ENCODE measurements at regions not wholly inside any gene's neighbourhood (a gene's known extent, or its start where the extent isn't known, plus 50 kb on each side); places are given as distances from the start of the nearest gene placed in this dataset.

DNA sequence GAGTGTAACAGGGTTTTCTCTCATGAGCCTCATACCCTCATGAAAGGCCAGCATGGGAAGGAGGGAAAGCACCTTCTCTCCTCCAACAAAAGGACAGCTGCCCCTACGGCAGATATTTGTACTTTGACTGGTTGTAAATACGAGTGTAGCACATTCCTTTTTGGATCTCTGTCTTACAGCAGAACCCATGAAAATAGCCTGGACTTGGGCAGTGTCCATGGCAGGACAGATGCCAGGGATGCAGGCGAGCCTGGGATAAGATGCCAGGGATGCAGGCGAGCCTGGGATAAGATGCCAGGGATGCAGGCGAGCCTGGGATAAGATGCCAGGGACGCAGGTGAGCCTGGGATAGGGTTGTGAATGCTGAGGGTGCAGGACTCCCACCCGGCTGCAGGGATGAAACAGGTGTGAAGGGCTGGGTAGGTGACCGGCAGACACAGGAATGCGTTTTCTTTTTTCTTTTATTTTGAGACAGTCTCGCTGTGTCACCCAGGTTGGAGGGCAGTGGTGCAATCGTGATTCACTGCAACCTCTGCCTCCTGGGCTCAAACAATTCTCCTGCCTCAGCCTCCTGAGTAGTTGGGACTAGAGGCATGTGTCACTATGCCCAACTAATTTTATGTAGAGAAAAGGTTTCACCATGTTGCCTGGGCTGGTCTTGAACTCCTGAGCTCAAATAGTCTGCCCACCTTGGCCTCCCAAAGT, 120.0 kb downstream of the BEGAIN start:
- no peak for DNase-seq (ENCODE audit: low spot score)

DNA sequence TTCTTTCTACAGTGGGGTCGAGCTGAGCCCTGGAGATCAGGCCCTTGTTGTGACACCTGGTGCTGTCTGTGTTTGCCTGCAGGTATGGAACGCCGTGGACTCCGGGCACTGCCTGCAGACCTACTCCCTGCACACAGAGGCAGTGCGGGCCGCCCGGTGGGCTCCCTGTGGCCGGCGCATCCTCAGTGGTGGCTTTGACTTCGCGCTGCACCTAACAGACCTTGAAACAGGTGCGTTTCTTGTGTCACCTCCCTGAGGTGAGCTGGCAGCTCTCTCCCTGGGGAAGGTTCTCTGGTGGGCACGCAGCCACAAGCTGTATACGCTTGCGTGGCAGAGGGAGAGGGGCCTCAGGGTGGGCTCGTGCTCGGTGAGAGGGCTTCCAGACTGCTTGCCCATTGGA, 119.3 kb downstream of the BEGAIN start:
- no peak for DNase-seq (ENCODE audit: low spot score)

DNA sequence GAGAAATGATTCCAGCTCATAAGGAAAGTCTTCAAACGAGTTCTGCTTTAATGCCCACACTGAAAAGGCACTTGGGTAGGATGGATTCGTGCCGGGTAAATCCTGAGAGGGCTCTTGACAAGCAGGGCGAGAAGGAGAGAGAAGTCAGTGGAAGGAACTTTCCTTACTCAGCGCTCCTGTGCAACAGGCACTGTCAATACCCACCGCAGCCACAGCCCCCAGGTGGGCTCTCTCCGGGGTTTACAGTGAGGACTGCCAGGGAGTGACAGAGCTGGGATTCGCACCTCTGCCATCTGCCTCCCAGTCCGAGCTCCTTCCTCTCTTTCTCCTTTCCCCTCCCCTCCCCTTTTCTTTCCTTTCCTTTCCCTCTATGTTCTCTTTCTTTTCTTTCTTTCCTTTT, 118.7 kb downstream of the BEGAIN start:
- DNase-seq (ENCODE audit: low spot score), result no peak

DNA sequence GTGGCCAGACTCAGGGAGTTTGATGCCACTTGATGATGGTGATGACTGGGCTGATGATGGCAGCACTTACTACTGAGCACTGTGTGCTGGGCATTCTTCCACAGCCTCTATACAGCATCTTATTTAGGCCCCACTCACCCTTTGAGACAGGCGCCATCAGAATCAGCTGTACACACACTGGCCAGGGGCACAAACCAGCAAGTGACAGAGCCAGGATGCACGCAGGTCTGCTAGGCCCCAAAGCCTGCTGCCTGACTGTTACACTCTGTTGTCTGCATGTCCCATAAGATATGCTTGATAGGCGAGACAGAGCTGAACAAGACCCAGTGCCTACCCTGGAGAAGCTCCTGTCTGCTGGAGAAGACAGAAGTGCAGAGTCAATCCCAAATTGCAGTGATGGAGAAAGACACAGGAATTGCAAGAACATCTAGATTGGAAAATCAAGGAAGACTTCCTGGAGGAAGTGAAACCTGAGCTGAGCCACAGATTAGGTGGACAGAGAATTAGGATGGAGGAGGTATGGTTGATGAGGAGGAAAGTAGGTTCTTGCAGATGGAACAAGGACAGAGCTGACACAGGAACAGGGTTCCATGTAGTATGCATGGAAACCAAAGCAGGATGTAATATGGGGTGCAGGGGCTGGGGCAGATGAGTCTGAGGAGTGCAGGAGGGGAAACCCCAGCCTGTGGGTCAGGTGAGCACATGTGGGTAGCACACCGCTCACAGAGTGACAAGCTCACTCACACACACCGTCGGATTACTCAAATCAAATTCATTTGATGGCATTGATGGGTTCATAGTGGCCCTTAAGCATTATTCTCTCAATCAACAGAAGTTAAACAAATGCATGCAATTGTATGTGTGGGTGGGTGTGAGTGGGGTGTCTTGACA, 117.3 kb downstream of the BEGAIN start:
- no peak for DNase-seq (ENCODE audit: low spot score)

DNA sequence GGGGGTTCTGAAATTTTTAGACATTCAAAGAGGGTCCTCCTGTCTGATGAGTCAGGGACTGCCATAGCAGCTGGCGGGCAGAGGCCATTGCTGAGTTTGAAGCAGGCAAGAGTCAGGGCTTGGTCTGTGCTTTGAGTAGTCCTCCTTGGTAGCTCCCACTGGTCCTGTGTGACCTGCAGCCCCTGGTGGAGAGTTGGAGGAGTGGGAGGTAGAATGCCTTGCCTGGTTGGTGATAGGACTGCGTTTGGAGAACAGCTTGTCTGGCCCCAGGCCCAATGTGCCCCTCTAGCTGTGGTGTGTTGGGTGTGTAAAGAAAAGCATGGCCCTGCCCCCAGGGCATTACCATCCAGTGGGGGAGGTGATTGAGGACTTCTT, 116.7 kb downstream of the BEGAIN start:
- DNase-seq (ENCODE audit: low spot score), result no peak

DNA sequence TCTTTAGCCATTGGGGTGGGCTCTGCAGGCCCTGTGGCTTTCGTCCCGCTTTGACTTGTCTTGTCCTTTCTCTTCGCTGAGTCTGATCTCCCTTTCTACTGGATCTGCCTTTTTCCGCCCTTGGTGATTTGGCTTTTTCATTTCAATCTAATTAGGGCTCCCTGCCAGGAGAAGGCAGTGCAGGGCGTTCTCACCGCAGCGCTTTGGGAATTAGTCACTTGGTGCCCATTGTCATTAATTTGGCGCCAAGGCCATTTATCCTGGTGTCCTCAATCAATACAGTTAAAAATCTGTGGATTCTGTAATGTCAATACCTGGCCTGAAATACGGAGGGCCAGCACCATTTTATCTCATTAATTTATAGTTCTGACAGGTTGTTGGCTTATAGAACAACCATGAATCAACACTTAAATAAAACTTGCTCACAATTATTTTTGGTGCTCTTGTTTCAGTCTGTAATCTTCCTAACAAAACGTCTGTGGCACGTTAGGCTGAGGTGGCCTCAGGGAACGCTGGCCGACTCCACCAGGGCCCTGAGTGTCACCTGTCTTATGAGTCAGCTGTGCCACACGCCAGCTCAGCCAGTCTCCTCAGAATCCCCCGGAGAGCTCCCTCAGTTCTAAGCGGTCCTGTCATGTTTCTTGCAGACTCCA, 115.7 kb downstream of the BEGAIN start:
- no peak for DNase-seq (ENCODE audit: low spot score)

DNA sequence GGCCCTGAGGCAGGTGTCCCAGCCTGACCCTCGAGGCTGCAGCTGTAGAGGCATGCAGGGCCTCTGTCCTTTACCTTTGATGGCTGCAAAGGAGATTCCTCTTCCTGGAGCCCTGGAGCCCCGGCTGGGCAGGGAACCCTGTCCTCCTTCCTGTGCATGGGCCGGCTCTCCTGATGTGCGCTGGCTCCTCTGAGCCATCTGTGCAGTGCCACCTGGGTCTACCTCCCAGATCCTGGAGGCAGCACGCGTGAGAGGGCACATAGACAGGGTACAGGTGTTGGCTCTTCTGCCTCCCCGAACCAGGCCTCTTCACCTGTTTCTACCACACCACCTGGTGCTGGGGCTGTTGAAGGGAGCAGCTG, 115.1 kb downstream of the BEGAIN start:
- DNase-seq (ENCODE audit: low spot score), result peak; percentile 39

DNA sequence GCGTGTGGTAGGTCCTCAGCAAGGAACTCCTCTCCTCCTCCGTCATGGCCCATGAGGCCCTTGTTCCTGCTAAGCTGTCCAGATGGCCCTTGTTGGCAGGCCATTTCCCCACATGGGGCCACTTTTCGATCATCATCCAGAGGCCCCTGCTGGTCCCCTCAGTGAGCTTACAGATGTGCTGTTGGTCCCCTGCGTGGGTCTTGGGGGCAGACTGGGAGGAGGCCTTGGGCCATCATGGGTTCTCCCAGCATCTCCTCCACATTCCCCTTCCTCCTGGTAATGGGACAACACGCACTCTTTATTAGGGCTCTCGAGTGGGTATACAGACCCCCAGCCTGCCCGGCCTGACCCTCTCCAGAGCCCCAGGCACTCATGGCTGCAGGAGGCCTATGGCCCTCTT, 114.7 kb downstream of the BEGAIN start:
- DNase-seq (ENCODE audit: low spot score), result peak; percentile 34

DNA sequence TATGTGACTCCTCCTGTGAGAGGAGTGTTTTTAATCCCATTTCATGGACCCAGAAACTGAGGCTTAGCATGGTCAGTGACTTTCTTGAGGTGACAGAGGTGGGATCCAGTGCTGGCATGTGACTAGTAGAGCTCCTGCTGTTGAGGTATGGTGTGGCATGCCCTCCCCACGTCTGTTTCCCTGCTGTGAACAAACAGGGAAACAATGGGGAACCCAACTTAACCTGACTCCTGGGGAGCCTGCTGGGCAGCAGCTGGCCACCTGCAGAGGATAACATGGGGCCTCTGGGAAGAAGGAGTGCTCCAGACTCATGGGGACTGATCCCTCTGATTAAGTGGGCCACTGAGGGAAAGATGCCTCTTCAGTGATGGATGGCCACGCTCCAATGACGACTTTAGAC, 114.0 kb downstream of the BEGAIN start:
- no peak for DNase-seq (ENCODE audit: low spot score)

DNA sequence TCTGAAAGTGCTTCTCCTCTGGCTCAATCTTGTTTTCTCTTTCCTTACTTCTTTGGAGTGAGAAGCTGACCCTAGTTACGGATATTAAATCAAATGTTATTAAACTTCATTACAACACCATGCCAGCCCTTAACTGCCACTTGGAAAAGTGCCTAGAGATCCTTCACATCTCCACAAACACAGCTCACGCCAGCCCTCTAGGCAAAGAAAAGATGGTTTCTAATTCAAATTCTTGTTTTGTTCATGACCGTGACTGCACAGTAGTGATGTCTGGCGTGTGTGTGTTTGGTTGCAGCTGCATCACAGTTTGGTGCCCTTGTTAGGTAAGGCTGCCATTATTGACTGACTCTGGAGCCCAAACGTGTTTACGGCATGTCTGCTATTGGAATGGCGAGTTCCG, 113.0 kb downstream of the BEGAIN start:
- DNase-seq (ENCODE audit: low spot score), result no peak

DNA sequence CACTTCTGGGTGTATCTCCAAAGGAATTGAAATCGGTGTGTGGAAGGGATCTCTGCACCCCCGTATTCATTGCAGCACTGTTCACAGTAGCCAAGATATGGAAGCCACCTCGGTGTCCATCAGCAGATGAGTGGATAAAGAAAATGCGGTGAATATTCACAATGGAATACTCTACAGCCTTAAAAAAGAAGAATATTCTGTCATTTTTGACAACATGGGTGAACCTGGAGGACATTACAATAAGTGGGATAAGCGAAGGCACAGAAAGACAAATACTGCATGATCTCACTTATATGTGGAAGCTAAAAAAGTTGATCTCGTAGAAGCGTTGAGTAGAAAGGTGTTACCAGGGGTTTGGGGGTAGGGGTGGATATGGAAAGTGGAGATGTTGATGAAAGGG, 111.9 kb downstream of the BEGAIN start:
- no peak for DNase-seq (ENCODE audit: low spot score)

DNA sequence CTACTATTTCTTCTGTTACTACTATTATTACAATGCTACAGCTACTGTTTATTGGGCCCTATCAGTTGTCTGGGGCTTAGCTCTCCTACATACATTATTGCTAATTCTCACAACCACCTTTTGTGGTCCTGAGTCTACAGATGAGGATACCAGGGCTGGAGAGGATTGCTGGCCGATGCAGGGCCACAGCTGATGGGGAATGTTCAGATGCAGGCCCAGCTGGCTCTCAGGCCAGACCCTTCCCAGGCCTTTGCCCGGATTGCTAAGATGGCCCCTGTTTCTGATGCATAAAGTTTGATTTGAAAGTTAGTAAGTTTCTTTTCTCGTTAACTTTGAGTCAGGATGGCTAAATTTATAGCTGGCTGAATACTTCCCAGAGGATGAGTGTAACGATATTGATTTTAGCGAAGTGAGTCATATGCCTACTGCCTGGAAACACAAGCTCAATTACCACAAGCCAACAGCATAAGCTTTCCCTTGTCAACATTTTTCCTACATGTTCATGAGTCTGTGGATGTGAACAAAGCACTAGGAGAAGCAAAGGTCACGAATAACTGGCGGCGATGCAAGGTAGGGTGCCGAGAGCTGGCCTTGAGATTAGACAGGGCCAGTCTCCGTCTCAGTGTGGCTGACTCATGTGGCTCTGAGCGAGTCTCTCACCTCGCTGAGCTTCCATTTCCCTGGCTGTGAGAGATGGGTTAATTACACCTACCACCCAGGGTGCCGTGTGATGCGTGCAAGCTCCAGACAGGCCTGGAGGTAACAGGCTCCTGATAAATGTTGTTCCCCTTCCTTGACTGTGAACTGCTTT, 111.0 kb downstream of the BEGAIN start:
- DNase-seq (ENCODE audit: low spot score), result no peak

DNA sequence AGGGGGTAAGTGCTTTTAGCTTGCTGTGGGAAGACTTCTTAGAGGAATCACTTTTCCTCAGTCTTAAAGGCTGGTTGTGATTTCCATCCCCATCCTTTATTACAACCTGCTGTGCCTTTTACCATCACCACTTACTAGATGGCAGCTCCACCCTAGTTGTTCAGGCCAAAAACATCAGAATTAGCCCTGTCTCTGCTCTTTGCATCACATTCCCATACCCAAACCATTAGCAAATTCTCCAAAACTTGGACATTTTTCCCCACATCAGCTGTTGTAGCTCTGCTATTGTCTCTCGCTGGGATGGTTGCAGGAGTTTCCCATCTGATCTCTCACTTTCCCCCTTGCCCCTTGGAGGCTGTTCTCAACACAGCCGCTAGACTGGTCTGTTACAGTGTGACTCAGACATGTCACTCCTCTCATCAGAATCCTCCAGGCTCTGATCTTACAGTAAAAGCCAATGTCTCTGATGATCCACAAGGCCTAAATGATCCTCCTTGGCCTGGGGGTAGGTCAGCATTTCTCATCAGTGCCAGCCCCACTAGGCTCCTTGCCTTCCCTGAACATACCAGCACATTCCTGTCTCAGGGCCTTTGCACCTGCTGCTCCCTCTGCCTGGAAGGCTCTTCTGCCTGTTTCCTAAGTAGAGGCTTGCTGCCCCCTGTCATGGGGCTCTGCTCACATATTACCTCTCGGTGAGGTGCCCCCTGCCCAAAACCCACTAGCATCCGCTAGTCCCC, 102.5 kb downstream of the BEGAIN start:
- no peak for DNase-seq (ENCODE audit: low spot score)

DNA sequence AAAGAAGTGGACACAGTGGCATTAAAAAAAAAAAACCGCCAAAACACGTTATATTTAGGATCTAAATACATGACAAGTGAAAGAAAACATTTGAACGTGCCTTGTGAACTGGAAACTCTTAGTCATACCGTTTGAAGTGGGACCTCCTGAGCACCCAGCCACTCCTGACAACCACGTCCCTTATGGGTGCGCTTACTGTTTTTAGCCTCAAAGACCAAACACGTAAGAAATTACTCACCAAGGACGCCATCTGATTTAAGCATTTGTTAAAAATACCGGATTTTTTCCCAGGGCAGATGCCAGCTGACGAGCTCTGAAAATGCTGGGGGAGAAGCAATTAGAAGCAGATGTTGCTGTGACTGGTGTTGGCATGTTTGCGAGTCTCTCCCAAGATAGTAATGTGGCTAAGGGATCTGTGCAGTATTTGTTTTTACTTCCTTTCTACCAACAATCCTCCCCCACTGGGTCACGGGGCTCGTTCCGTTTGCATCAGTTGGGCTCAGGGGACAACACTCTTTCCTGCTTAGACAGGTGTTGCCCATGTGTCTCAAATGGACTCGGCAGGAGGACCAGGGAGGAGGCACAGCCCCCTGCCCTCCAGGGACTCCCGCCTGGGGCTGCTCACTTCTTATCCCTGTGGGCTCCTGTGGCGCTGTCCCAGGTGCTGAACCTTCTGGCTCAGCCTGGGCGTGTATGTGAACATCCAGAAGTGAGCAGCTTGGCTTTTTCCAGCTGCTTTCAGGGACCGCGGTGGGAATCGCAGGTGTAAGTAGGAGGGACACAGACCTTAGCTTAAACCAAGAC, 101.0 kb downstream of the BEGAIN start:
- DNase-seq (ENCODE audit: low spot score), result peak; percentile 87

Measured in ecto neural progenitor cell (in vitro differentiated cells).